Glomerular endothelial cell (primary cell): ENCODE measurements at regions not wholly inside any gene's neighbourhood (a gene's known extent, or its start where the extent isn't known, plus 50 kb on each side); places are given as distances from the start of the nearest gene placed in this dataset.
"Not testable (repeated sequence)": the region's sequence is repeated elsewhere in the genome, so short reads cannot be mapped to it uniquely, and the experiment has no call there.

Source experiments
- DNase-seq: peaks from one replicate; pipeline ENCODE4 v3.0.0-alpha.2; 2011; ENCODE audit warnings: low read depth, low spot score; ENCODE audit errors: extremely low read depth

DNA sequence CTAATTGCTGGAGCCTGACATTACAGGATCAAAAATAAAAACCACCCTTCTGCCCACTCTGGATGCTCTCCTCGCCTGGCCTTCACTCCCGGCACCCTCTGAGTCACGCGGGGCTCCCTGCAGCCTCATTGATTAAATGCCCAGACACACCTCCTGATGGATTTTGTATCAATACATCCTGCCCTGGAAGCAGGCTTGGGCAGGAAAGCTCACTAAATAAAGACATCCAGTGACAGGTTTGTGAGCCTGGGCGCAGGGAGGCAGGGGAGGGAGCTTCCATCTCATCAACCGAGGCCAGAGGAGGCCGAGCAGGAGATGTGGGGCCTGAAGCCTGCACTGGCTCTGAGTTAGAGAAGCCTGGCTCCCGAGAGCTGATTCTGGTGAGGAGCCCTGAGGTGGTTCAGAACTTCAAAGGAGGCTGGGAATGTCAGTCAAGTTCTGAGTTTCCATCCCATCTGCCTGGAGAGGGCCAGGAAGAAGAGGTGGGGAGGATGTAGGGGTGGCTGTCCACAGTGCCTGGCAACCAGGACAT is 318.6 kb downstream of the ADGRD1 start:
- DNase-seq = not testable (repeated sequence)

DNA sequence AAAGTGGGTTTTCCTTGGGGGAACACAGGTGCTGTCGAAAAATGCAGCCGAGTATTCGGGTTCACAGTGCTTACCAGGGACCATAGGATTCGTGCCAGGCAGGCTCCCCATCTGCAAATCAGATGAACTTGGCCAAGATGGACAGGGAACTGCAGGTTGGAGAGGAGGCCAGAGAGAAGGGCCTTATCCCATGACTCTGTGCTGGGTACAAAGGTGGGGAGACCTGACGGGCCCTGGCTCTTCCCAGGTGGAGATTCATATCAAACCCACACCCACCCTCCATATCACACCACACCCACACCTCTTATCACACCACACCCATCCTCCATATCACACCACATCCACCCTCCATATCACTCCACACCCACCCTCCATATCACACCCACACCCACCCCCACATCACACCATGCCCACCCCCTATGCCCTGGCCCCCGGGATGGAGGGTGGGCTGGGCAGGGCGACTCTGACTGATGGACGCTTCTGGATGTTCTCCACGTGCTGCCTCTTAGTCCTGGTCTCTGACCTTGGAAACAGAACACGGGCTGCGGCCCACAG is 319.7 kb downstream of the ADGRD1 start:
- DNase-seq = no peak

- no peak for DNase-seq
Measured at GRCh38 chr12:131274061-131274460, 320.4 kb downstream of the ADGRD1 start.

DNA sequence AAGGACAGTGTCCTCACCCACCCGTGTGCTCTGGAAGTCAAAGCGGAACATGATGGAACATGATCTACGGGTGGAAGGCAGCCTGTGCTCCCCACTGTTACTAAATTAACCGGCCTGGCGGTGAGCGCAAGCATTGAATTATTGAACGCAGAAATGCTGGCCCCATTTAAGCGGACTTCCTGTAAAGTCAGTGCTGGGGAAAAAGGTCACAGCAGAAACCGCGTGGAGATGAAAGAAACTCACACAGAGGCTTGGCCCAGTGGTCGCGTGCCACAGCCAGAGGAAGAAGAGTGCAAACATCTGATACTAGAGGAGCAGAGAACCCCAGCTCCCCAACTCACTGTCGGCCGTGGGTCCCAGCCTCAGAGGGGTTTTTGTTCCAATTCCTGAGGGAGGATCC is 321.2 kb downstream of the ADGRD1 start:
- DNase-seq = no peak

GRCh38 chr12:131275824-131276223 is 322.1 kb downstream of the ADGRD1 start:
- no peak for DNase-seq

- no peak for DNase-seq
Measured at GRCh38 chr12:131276501-131277185, 322.9 kb downstream of the ADGRD1 start.

DNA sequence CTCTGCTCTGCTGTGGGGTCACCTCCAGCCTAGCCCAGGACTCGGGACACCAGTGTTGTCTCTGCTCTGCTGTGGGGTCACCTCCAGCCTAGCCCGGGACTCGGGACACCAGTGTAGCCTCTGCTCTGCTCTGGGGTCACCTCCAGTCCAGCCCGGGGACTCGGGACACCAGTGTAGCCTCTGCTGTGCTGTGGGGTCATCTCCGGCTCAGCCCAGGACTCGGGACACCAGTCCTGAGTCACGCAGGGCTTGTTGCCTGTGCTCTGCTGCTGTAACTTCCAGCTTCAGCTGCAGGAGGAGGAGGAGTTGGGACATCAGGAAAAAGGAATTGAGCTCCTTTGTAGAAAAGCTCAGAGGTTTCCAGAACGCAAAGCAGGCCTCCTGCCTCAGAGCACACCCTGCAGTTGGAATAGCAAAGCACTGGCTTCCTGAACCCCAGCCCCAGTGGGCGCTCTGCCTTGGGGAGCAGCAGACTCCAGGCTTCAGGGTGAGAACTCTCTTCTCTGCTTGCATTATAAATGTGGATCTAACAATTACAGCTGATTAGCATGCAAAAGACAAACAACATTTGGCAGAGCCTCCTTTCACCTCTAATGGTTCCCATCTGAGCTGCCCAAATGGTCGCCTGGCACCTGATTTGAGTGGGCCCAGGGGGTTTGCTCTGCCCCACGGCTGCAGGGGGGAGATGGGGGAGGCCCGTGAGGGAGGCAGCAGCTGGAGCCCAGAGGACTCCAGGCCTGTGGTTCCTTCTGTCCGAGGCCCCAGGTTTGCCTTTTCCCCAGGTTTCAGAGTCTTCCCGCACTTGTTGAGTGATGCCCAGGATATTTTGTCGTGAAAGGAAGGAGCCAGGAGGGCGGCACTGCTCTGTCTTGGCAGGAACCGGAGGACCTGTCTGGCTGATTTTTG is 323.7 kb downstream of the ADGRD1 start:
- not testable (repeated sequence) for DNase-seq

- DNase-seq = not testable (repeated sequence)
Measured at GRCh38 chr12:131278451-131279115, 324.9 kb downstream of the ADGRD1 start.

GRCh38 chr12:131279281-131279921 is 325.7 kb downstream of the ADGRD1 start:
- no peak for DNase-seq

GRCh38 chr12:131280426-131280825 is 326.7 kb downstream of the ADGRD1 start:
- no peak for DNase-seq

GRCh38 chr12:131281016-131281415 is 327.3 kb downstream of the ADGRD1 start:
- DNase-seq = no peak

DNA sequence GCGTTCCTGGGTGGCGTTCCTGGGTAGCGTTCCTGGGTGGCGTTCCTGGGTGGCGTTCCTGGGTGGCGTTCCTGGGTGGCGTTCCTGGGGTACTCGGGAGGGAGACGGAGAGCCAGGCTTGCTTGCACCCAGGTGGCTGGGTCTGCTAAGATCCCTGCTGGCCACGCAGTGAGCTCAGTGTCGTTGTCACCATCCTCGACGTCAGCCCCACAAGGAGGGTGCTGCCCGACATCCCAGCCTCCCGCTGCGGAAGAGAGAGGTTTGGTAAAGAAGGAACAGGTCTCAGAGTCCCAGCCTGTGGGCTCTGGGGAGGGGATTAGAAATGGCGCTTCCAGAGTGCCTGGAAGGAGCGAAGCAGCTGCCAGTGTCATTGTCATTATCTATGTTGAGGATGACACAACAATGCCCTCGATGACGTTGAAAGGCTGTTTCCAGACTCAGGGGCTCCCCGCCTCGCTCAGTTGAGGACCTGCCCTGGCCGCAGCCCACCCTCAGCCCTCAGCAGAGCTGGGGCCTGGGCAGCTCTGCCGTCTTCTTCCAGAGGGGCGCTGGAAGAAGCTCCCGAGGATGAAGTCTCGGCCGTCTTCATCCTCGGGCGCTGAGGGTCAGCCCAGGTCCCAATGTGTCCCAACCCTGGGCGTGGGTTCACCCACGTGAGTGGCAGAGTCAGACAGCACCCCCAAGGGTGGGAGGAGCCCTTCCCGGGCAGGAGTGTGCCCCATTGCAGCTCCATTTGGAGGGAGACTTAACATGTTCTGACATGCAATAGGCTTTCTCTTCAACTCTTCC is 328.8 kb downstream of the ADGRD1 start:
- no peak for DNase-seq

DNA sequence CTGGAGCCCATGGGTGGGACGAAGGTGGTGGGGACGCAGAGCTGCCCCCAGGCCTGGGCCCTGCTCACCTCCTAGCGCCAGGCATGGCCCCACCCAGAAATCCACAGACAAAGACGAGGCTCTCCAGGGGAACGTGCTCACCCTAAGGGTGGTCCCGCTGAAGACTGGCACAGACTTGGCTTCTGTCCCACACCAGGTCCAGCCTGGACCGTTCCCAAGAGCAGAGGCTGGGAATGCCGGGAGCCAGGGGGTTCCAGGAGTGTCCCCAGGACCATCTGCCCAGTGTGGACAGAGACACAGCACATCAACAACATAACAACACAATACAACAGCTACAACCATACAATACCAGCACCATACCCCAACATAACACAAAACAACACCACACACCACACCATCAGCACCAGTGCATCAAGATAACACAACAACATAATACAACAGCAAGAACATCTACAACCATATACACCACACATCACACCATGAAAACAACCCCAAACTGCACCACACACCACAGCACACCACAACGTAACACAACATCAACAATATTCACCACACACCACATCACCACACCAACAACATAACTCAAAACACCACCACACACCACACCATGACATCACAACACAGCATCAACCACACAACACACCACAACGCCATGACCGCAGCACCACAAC is 329.6 kb downstream of the ADGRD1 start:
- no peak for DNase-seq

DNA sequence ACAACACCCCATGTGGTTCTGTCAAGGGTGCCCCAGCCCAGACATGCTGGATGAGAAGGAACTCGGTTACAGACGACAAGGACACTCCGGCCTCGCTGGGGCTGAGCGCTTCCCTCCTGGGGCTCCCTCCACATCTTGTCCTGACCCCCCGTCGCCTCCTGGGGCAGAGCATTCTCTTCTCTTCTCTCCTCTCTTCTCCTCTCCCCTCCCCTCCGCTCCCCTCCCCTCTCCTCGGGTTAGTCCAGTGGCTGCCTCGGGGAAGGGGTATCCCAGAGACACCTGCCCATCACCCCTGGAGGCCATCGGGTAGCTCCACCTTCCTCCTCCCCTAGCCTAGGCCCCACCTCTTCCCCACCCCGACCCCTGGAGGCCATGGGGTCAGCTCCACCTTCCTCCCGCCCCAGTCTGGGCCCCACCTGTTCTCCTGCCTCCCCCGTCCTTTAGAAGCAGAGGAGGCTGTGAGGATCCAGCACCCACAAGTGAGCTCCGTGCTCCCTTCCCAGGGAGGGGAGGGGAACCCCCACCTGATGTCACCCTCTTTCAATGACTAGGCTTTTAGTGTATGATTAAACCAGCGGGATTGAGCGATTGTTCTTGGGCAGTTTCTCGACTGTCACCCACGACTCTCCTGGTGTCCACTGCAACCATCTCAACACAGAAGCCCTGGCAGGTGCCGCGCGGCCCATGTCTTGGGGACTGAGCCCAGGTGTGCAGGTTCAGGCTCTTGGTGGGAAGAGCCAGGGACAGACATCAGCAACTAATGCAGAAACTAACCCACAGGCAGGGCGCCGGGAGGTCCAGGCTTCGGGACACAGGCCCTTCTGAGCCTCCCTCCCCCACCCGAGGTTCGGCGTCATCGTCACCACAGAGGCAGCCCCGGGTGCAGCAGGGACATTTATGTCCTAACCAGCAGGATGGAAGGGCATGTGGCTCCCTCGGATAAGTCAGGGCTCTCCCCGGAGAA is 330.4 kb downstream of the ADGRD1 start:
- DNase-seq = not testable (repeated sequence)

GRCh38 chr12:131284954-131285904 is 331.5 kb downstream of the ADGRD1 start:
- not testable (repeated sequence) for DNase-seq

- not testable (repeated sequence) for DNase-seq
Measured at GRCh38 chr12:131285905-131286295, 332.2 kb downstream of the ADGRD1 start.

DNA sequence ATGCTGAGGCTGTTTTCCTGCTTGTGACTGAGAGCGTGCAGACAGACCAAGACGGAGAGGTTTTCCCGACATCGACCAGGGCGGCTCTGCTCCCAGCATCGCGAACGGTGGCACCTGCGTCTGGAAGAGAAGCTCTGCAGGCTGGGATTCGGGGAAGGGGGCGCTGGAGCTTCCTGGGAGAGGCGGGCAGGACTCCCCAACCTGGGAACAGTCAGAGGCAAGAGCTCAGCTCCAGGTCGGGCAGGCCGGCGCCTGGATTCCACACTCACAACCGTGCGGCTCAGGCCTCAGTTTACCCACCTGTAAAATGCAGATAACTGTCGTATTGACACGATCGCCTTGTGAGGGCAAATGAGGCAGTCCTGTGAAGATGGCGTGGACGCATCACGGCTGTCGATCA is 332.6 kb downstream of the ADGRD1 start:
- not testable (repeated sequence) for DNase-seq
